ENCODE measurements at regions not wholly inside any gene's neighbourhood (a gene's known extent, or its start where the extent isn't known, plus 50 kb on each side); places are given as distances from the start of the nearest gene placed in this dataset.
A peak's percentile ranks its signal among the peaks of the same experiment; 100 is the strongest.

GRCh38 chr3:101963902-101964362 lies 114.6 kb downstream of the NFKBIZ start:
- peak overlapping the region; percentile 71 for H2AFZ ChIP-seq (ENCODE audit: low read length)
- peak overlapping the region; percentile 43 for H3K4me2 ChIP-seq (ENCODE audit: insufficient read depth, low read length)
- H3K4me1 ChIP-seq (ENCODE audit: insufficient read depth, low read length) = peaks cover 16% of the 10 kb centered on the region
- peak overlapping the region; percentile 64 for H3K27ac ChIP-seq (ENCODE audit: low read depth, low read length)
- DNase-seq (ENCODE audit: insufficient read length, low spot score, missing footprints) = no peak
- no peak for TF ChIP-seq CTCF (IDR thresholded peaks at IDR 0.05; ENCODE audit: extremely low read depth, low read depth, low read length)
- H3K4me3 ChIP-seq (ENCODE audit: insufficient read depth, low read length) = no peak overlapping the region
- H3K9me3 ChIP-seq (ENCODE audit: low read depth, low read length) = no peaks in the 10 kb centered on the region
- H3K36me3 ChIP-seq (ENCODE audit: insufficient read depth, low read length) = no peaks in the 10 kb centered on the region
- H4K20me1 ChIP-seq (ENCODE audit: insufficient read depth, low read length) = no peaks in the 10 kb centered on the region
- no peaks in the 10 kb centered on the region for H3K79me2 ChIP-seq (ENCODE audit: insufficient read depth, low read length)
- H3K27me3 ChIP-seq (ENCODE audit: insufficient read depth, low read length) = no peaks in the 10 kb centered on the region

- DNase-seq (ENCODE audit: insufficient read length, low spot score, missing footprints) = peak; percentile 61
- Histone ChIP-seq H3K4me1 (ENCODE audit: insufficient read depth, low read length) (peaks cover 16% of the 10 kb centered on the region), H3K36me3 (ENCODE audit: insufficient read depth, low read length) (no peaks in the 10 kb centered on the region), H2AFZ (ENCODE audit: low read length) (no peak overlapping the region), H3K27me3 (ENCODE audit: insufficient read depth, low read length) (no peaks in the 10 kb centered on the region), H3K4me3 (ENCODE audit: insufficient read depth, low read length) (no peak overlapping the region), H3K79me2 (ENCODE audit: insufficient read depth, low read length) (no peaks in the 10 kb centered on the region), H3K27ac (ENCODE audit: low read depth, low read length) (no peak overlapping the region), H4K20me1 (ENCODE audit: insufficient read depth, low read length) (no peaks in the 10 kb centered on the region), H3K4me2 (ENCODE audit: insufficient read depth, low read length) (no peak overlapping the region), H3K9me3 (ENCODE audit: low read depth, low read length) (no peaks in the 10 kb centered on the region)
- TF ChIP-seq CTCF (IDR thresholded peaks at IDR 0.05; ENCODE audit: extremely low read depth, low read depth, low read length) = no peak
These were observed 115.5 kb downstream of the NFKBIZ start for GRCh38 chr3:101964861-101965260.

GRCh38 chr3:101966226-101966625 lies 116.9 kb downstream of the NFKBIZ start:
- TF ChIP-seq CTCF (IDR thresholded peaks at IDR 0.05; ENCODE audit: extremely low read depth, low read depth, low read length) = no peak
- Histone ChIP-seq H2AFZ (ENCODE audit: low read length) (no peak overlapping the region), H4K20me1 (ENCODE audit: insufficient read depth, low read length) (no peaks in the 10 kb centered on the region), H3K4me2 (ENCODE audit: insufficient read depth, low read length) (no peak overlapping the region), H3K36me3 (ENCODE audit: insufficient read depth, low read length) (no peaks in the 10 kb centered on the region), H3K4me1 (ENCODE audit: insufficient read depth, low read length) (peaks cover 16% of the 10 kb centered on the region), H3K4me3 (ENCODE audit: insufficient read depth, low read length) (no peak overlapping the region), H3K79me2 (ENCODE audit: insufficient read depth, low read length) (no peaks in the 10 kb centered on the region), H3K9me3 (ENCODE audit: low read depth, low read length) (no peaks in the 10 kb centered on the region), H3K27me3 (ENCODE audit: insufficient read depth, low read length) (no peaks in the 10 kb centered on the region), H3K27ac (ENCODE audit: low read depth, low read length) (no peak overlapping the region)
- DNase-seq (ENCODE audit: insufficient read length, low spot score, missing footprints) = no peak

GRCh38 chr3:101970212-101970611 lies 120.9 kb downstream of the NFKBIZ start:
- Histone ChIP-seq H2AFZ (ENCODE audit: low read length) (no peak overlapping the region), H3K4me2 (ENCODE audit: insufficient read depth, low read length) (no peak overlapping the region), H3K79me2 (ENCODE audit: insufficient read depth, low read length) (no peaks in the 10 kb centered on the region), H3K36me3 (ENCODE audit: insufficient read depth, low read length) (no peaks in the 10 kb centered on the region), H4K20me1 (ENCODE audit: insufficient read depth, low read length) (no peaks in the 10 kb centered on the region), H3K27ac (ENCODE audit: low read depth, low read length) (no peak overlapping the region), H3K4me1 (ENCODE audit: insufficient read depth, low read length) (no peaks in the 10 kb centered on the region), H3K4me3 (ENCODE audit: insufficient read depth, low read length) (no peak overlapping the region), H3K9me3 (ENCODE audit: low read depth, low read length) (no peaks in the 10 kb centered on the region), H3K27me3 (ENCODE audit: insufficient read depth, low read length) (no peaks in the 10 kb centered on the region)
- DNase-seq (ENCODE audit: insufficient read length, low spot score, missing footprints) = no peak
- no peak for TF ChIP-seq CTCF (IDR thresholded peaks at IDR 0.05; ENCODE audit: extremely low read depth, low read depth, low read length)
